Omental fat pad (tissue), 3 donors: ENCODE measurements at regions not wholly inside any gene's neighbourhood (a gene's known extent, or its start where the extent isn't known, plus 50 kb on each side); places are given as distances from the start of the nearest gene placed in this dataset.

Experiments
- ATAC-seq: fragments of 150-250 bp; one replicate; pipeline ENCODE4 v1.9.1; 2016; ENCODE audit warnings: mild to moderate bottlenecking, moderate library complexity; ENCODE audit not compliant: low FRiP score
- DNase-seq: peaks from one replicate; pipeline ENCODE4 v3.0.0-alpha.2; 2019; ENCODE audit warnings: low spot score
- TF ChIP-seq, protein P1 (sequence below), 3 donors: fragments of 450-650 bp; IDR thresholded peaks; one replicate each; pipeline ENCODE4 v1.5.1; 2016 to 2017; ENCODE audit warnings: antibody characterized with exemption in 3 of 3, mild to moderate bottlenecking in 3 of 3, moderate library complexity in 2 of 3

DNA sequence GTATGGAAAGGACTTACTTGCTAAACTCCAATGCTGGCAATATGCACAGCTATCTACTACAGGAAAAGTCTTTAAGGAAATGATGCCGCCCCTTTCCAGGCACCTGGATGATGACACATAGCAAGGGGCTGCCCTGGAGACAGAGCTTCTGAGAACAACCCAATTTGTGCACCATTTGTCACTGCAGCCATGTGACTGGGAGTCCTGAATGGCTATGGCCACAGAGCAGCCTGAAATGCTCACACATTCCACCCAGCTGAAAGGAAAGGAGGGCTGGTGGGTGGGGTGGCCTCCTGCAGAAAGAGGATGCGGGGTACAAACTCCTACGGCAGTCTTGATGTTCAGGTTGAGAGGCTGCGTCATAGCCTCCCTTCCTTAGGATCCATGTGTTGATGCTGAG, 70.1 kb upstream of the FSTL4 start:
- ATAC-seq (no peak), DNase-seq (no peak)
- TF ChIP-seq, protein P1, sequence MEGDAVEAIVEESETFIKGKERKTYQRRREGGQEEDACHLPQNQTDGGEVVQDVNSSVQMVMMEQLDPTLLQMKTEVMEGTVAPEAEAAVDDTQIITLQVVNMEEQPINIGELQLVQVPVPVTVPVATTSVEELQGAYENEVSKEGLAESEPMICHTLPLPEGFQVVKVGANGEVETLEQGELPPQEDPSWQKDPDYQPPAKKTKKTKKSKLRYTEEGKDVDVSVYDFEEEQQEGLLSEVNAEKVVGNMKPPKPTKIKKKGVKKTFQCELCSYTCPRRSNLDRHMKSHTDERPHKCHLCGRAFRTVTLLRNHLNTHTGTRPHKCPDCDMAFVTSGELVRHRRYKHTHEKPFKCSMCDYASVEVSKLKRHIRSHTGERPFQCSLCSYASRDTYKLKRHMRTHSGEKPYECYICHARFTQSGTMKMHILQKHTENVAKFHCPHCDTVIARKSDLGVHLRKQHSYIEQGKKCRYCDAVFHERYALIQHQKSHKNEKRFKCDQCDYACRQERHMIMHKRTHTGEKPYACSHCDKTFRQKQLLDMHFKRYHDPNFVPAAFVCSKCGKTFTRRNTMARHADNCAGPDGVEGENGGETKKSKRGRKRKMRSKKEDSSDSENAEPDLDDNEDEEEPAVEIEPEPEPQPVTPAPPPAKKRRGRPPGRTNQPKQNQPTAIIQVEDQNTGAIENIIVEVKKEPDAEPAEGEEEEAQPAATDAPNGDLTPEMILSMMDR (IDR thresholded peaks at IDR 0.05) = no peak

DNA sequence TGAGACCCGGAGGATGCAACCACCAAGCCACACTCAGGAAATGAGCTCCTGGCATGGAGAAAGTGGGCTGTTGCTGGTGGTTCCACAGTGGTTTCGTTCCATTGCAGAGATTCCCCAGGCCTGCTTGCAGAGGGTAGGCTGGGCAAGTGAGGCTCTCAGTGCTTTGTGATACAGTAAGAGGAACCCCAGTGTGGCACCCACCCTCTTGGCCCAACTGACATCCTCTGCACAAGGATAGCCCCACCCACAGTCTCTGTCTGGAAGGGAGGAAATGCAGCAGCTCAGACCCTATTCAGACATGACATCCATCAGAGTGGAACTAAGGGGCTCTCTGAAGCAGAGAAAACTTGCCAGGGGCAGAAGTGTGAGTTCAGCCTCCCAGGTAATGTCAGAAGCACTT, 69.6 kb upstream of the FSTL4 start:
- DNase-seq = no peak

DNA sequence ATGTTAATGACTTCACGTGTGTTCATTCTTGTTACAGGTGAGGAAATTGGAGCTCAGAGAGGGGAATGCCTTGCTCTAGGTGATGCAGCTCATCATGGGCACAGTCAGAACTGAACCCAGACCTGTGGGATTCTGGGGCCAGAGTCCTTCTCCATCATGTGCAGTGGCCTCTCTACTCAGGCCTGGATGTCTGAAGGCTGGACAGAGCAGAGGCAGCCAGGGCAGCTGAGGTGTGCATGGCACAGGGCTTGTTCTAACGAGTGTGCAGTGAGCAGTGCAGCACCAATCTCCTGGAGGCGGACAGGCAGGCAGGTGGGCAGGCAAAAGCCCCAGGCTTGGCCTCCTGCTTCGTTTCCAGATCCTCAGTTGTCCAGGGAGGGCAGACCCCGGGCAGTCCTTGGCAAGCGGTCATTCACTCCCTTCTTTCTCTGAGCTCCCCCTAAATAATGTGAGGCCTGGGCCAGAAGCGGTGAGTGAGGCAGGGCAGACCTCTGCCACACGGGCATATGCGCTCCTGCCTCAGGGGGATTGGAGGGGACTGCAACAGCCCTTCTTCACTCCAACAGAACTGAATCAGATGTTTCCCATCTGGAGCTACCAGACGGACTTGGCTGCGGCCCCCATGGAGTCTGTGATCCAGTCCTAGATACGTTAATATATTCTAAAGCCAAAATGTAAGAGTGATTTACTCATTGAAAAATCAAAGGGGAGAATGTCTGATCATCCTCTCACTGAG, 68.7 kb upstream of the FSTL4 start:
- TF ChIP-seq, protein P1 (IDR thresholded peaks at IDR 0.05) = no peak
- DNase-seq = no peak
- ATAC-seq = no peak

More for the DNA sequence above, 69.6 kb upstream of the FSTL4 start:
- ATAC-seq = no peak
- TF ChIP-seq, protein P1 (IDR thresholded peaks at IDR 0.05) = no peak

DNA sequence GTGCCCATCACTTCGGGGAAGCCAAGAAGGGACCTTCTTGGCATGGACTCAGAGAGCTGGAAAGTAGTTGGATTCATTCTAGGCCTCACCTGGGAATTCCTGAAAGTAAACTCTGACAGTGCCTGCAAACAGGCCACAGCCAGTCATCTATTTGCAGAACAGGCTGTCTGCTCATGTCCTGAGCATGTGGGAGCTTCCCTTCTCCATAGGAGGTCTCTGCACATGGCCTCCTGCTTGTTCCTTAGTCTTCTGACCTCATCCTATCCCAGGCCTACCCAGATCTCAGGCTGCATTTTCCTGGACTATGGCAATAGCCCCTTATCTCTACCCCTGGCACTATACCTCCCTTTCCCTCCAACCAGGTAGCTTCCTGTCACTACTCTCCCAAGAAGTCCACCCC, 67.2 kb upstream of the FSTL4 start:
- TF ChIP-seq, protein P1 (IDR thresholded peaks at IDR 0.05) = no peak
- ATAC-seq (no peak), DNase-seq (no peak)

DNA sequence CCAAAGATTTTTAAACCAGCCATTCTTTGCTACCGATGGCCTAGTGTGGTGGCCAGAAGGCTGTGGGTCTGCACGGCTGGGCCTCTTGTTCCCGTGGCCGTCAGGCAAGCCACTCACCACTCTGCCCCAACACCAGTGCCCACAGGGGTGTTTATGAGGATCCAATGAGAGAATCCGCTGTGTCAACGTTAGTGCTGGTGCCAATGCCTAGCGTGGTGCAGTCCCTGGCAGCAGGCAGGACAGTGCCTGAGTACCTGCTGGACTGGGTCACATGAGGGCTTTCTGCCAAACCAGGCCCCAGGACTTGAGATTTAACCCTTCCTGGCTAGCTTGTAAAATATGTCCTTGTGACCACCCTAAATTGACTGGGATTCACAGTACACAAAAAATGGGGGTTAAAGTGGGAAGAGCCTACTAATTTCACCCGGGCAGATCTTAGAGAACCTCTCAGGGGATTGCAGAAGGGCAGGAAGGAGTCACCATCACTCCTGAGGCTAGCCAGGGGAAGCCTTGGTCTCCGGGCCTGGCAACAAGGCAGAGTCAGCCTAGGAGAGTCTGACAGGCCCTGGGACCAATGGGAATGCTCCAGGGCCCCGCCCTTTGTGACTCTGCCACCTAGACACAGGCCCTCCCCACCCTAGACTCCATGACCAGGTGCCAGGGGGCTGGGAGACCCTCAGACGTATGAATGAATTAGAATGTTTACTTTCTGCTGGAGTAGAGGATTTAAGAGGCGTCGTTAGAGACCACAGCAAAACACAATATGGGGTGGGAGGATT, 63.2 kb upstream of the FSTL4 start:
- no peak for DNase-seq
- TF ChIP-seq, protein P1 (IDR thresholded peaks at IDR 0.05) = no peak
- ATAC-seq = no peak

DNA sequence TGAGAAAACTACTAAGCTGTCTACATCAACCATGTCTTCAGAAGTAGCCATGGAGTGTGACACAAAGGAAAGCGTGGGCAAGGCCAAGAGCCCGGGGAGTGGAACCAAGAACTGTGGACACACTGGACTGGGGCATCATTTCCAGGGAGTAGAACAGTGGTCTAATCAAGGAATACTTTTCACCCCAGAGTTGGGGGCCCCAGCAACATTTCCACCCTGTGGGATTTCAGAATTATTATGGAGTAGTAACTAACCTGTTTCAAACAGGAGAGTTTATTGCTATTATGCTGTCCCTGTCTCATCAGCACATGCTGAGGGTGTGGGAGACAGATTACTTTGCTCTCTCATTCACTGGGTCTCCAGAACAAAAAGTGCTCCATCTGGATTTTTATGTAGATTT, 58.0 kb upstream of the FSTL4 start:
- ATAC-seq (no peak), DNase-seq (no peak)
- TF ChIP-seq, protein P1 (IDR thresholded peaks at IDR 0.05) = no peak

DNA sequence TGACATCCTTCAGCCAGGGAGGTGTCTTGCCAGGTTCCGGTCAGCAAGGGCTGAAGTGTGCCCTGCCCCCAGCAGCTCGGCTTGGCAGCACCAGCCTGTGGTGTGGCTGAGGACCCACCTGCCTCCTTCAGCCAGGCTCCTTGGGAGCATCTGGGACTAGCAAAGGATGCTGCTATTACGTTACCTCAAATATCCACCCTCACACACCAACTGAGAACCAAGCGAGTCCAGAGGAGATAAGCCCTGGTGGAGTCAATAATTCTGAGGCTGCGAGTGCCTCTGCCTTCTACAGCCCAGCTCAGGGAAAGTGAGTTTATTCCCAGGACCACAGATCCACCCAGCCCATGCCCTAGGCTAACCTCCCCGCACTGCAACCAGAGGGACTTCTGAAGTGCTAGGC, 57.1 kb upstream of the FSTL4 start:
- DNase-seq = no peak
- ATAC-seq = no peak
- TF ChIP-seq, protein P1 (IDR thresholded peaks at IDR 0.05) = no peak
